Stromal cell of bone marrow (primary cell): ENCODE measurements at regions not wholly inside any gene's neighbourhood (a gene's known extent, or its start where the extent isn't known, plus 50 kb on each side); places are given as distances from the start of the nearest gene placed in this dataset.

Experiments
- DNase-seq: peaks from one replicate; pipeline ENCODE4 v3.0.0-alpha.2; 2012; ENCODE audit warnings: low read depth

DNA sequence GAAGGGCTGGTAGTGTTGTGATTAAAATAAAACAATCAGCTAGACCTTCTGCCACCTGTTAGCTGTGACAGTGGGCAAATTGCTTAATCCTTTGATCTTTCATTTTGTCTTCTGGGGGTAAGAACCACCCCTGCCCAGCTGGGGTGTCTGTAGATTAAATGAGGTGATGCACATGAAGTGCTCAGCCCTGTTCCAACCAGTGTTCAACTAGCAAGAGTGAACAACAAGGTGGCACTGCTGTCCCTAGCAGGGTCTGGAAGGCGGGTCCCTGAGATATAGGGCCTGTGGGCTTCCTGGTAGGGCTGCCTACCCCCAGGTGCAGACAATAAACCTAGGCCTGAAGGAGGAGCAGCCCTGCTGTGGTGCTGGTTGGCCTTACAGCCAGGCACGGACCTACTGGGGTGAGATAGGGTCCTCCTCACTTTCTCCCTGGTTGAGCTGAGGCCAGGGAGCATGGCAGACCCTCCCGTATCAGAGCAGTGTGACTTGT is 60.6 kb downstream of the ARL6IP4 start:
- no peak for DNase-seq

DNA sequence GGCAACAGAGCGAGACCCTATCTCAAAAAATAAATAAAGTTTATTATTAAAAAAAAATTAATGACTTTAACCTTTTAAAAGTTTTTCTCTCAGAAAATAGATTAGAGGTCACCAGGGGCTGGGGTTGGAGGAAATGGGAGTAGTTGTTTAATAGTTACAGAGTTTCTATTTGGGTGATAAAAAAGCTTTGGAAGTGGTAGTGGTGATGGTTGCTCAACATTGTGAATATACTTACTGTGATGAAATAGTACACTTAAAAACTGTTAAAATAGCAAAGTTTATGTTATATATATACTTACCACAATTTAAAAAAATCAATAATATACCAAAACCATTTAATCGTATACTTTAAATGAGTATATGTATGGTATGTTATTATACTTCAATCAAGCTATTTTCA is 59.6 kb downstream of the ARL6IP4 start:
- no peak for DNase-seq

DNA sequence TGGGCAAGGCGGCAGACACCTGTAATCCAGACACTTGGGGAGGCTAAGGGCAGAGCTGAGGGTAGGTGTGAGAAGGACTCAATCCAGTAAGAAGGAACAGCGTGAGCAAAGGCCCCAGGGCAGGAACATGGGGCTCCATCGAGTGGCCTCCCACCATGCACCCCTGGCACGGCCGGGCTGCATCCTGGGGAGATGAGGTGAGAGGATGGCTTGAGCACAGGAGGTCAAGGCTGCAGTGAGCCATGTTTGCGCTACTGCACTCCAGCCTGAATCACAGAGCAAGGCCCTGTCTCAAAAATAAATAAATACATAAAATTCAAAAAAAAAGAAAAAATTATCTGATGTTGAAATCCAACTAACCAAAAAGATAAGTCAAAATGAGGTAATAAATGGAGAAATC is 58.5 kb downstream of the ARL6IP4 start:
- DNase-seq = no peak

DNA sequence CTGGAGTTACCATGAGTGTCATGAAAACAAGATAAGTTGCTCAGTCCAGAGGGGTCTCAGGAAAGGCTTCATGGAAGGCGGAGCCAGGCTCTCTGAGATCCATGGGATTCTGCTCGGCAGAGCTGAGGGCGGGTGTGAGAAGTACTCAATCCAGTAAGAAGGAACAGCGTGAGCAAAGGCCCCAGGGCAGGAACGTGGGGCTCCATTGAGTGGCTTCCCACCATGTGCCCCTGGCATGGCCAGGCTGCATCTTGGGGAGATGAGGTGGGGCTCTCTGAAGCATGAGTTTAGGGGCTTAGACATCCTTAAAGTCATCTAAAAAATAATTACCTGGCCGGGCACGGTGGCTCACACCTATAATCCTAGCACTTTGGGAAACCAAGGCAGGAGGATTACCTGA is 58.0 kb downstream of the ARL6IP4 start:
- DNase-seq = no peak

DNA sequence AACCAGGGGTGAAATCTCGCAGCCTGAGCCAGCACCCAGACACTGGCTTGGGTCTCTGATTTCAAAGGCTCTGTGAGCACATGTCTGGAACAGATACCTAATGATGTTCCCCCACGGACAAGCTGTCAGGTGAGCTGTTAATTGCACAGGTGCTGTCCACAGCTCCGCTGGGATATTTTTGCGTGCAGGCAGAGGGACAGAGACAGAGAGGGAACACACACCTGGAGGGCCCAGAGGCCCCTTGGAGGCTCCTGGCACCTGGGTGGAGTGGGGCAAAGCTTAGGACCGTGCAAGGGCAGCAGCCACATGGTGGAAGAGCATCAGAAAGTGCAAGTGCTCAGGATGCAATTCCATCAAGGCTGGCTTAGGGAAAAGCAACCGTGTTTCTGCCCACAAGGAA is 57.3 kb downstream of the ARL6IP4 start:
- no peak for DNase-seq

DNA sequence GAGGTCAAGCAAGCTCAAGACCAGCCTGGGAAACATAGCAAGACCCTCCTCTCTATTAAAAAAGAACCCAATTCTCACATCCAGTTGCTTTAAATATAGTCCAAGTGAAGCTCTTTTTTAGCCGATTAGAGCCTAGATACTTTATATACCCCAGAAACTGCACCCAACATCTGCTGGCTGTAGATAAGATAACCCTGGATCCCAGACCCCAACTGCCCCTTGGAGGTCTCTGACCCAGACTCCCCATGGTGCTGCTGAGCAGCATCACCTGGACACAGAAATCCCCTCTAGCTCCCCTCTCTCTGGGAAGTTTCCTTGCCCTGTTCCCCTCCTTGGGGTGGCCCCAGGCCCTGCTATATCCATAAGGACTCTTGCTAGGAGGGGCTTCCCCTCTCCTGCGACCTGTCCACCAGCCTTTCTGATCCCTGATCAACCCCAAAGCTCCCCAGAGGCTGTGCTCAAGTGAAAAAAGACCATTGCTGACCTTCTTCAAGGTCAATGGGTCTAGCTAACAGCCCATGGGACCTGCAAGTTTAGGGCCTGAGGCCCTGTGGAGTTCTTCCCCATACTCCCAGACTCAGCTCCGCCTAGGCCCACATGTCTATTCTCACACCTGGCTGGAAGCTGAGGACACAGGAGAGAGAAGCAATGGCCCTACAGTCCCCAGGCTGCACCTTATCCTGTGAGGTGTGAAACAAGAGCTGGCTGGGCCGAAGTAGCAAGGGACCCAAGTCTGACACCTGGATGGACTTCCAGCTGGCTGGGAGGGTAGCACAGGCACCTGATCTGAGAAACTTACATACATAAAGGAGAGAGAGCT is 56.2 kb downstream of the ARL6IP4 start:
- no peak for DNase-seq

DNA sequence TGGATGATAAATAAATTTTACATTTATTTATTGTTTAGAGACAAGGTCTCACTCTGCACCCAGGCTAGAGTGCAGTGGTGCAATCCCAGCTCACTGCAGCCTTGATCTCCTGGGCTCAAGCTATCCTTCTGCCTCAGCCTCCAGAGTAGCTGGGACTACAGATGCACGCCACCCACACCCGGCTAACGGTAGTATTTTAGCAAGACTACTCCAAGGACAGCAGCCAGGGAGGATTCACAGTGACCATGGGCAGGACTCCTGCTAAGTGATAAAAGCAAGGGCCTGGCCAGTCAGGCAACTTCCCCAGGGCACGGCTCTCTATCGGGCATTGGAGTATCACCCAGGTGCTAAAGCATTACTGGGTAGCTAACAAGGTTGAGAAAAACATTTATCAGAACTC is 55.4 kb downstream of the ARL6IP4 start:
- no peak for DNase-seq

DNA sequence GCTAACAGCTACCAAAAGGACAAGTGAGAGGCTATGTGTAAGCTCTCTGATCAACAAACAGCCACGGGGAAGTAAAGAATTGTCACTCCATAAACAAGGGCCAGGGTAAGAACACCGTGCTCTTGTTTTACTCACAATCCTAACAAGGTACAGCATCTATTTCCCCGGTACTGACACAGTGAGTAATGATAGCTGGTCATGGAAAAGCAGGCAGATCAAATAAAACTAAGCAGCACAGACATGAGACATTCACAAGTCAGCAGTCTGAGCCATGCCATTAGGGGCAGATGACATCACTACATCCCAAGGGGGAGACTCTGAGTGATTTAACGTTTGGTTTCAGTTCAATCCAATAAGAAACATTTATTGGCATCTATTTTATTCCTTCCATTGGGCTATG is 54.4 kb downstream of the ARL6IP4 start:
- DNase-seq = peak; percentile 84

DNA sequence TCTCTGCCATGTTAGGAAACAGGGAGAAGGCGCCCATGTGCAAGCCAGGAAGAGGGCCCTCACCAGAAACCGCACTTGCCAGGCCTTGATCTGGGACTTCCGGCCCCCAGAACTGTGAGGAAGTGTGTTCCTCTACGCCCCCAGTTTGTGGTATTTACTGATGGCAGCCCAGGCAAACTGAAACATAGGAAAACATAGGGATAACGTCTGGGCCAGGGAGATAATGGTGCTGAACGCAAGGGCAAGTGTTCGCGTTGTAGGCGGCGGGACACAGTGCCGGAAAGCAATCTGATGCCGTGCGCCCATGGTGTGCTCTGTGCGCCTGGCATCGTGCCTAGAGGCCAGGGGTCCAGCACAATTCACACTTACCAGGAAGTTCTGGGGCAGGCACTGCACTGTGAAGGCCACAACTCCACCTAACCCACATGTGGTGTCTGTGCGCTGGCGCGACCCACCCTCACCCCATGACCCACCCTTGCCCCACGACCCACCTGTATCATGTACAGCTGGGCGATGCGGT is 53.6 kb downstream of the ARL6IP4 start:
- no peak for DNase-seq

DNA sequence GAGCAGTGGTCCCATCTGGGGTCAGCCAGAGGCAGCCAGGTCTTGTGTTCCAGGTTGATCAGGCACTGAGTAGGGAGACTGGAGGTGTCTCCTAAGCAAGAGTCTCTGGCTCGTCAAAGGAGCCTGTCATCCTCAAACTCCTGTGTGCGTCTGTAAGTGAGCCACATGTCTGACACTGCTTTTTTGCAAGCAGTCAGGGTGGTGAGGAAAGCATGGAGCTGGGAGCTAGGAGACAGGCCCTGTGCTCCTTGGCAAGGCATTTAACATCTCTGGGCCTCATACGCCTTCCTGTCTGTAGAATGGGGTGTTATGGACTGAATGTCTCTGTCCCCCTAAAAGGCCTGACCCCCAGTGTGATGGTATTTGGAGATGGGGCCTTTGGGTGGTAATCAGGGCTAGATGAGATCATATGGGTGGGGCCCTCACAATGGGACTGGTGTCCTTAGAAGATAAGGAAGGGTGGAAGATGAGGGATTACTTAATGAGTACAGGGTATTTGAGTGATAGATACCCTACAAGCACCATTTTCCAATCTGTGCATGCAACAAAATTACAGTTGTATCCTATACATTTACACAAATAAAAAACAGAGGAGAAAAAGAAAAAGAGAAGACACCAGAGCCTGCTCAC is 53.0 kb downstream of the ARL6IP4 start:
- DNase-seq = no peak

DNA sequence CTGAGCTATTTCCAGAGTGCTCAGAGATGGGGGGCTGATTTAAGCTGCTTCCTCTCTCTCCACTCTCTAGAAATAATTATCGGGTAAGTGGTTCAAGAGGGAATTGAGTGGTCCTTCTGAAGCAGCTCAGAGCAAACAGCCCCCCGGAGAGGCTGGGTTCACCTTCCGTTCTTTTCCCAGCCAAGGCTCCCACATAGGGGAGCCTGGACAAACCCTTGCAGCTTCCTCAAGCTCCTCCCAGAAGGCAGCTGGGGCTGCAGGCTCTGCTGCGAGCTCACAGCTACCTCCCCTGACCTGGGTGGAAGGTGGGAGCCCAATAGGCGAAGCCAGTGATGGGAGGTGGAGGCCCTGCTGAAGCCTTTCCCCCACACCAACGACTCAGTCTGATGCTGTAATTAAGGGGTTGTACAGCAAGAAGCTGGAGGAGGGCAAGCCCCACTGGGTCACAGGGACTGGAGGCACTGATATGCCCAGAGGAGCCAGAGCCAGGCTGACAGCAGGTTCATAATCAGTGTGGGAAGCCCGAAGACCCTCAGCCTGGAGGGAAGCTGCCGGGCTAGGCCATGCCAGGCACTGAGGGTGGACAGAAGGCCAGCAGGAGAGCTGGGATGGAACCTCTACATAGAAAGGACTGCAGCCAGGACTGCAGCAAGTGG is 52.4 kb downstream of the ARL6IP4 start:
- no peak for DNase-seq
